Colonic mucosa (tissue), 4 donors: ENCODE measurements at regions not wholly inside any gene's neighbourhood (a gene's known extent, or its start where the extent isn't known, plus 50 kb on each side); places are given as distances from the start of the nearest gene placed in this dataset.

ENCODE experiments used
- DNase-seq: peaks from one replicate; pipeline ENCODE4 v3.0.0-alpha.2; 2020
- H3K27ac ChIP-seq: fragments of 200-600 bp; one replicate; pipeline ENCODE4 v1.8.0; 2021
- H3K27me3 ChIP-seq: fragments of 200-600 bp; one replicate; pipeline ENCODE4 v1.8.0; 2021
- H3K36me3 ChIP-seq: fragments of 200-600 bp; one replicate; pipeline ENCODE4 v1.8.0; 2021
- H3K4me1 ChIP-seq: fragments of 200-600 bp; one replicate; pipeline ENCODE4 v1.8.0; 2021; ENCODE audit warnings: mild to moderate bottlenecking
- H3K4me3 ChIP-seq: fragments of 200-600 bp; one replicate; pipeline ENCODE4 v1.8.0; 2021
- H3K9ac ChIP-seq, 2 donors: one replicate each; pipeline ENCODE4 v1.7.0; 2013; ENCODE audit warnings: control low read depth in 2 of 2, low read depth in 2 of 2, low read length in 2 of 2
- H3K9me3 ChIP-seq: fragments of 200-600 bp; one replicate; pipeline ENCODE4 v1.8.0; 2021
- CTCF ChIP-seq: fragments of 200-600 bp; IDR thresholded peaks from one replicate; pipeline ENCODE4 v1.8.0; 2022; ENCODE audit warnings: antibody characterized with exemption, mild to moderate bottlenecking
- intact Hi-C: fragments of 100-400 bp; cut with DNase I; formaldehyde crosslinking; loops from one replicate; pipeline ENCODE4 v1.14.1; 2022
- donor health status: healthy.
- donor health status: DM: no; HTN: no; CAD: no.
- donor health status: DM: no; HTN: no; CAD: no.

DNA sequence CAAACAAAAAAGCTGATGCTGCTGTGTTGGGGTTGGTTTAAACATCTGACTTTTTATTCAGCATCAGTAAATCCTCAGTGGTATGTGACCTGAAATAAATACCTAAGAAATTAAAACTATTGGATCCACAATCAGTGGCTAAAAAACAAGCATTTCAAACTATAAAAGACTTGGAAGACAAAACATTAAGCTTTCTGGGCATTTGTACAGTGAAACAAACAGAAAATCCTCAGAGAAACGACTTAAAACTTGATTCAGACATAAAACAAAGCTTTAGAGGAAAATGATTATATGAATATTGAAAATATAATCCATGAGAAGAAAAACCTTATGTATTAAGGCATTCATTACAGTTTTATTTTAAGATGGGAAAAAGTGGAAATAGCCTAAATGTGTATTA is 213.3 kb upstream of the INTU start:
- no peaks in the 10 kb centered on the region for H3K9me3 ChIP-seq

DNA sequence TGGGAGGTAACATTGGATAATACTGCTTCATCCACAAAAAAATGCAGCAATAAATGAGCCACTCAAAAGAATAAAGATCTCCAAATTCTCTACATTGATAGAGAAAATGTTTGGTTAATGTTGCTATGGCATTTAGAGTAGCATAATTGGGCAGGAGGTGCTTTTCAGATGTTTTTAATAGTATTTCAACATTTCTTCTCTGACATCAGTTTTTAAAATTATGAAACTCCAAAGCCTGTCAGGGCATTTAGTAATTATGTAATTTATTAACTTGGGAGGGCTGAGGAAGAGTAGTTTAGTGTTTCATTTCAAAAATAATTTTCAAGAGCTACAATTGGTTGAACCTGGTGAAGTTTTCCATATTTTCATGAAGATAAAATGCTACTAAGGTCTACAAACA is 211.3 kb upstream of the INTU start:
- H3K4me3 ChIP-seq = no peak overlapping the region
- no peaks in the 10 kb centered on the region for H3K9me3 ChIP-seq
- intact Hi-C loops = no loop called here
- H3K27me3 ChIP-seq = no peaks in the 10 kb centered on the region
- TF ChIP-seq CTCF = no peak
- DNase-seq = no peak
- no peaks in the 10 kb centered on the region for H3K4me1 ChIP-seq
- H3K36me3 ChIP-seq = no peaks in the 10 kb centered on the region
- no peak overlapping the region for H3K27ac ChIP-seq
- H3K9ac ChIP-seq = no peak overlapping the region

More for the DNA sequence above, 213.3 kb upstream of the INTU start:
- Histone ChIP-seq H3K27ac (no peak overlapping the region), H3K9ac (no peak overlapping the region), H3K4me1 (no peaks in the 10 kb centered on the region), H3K36me3 (no peaks in the 10 kb centered on the region), H3K27me3 (no peaks in the 10 kb centered on the region), H3K4me3 (no peak overlapping the region)
- intact Hi-C loops = no loop called here
- TF ChIP-seq CTCF = no peak
- DNase-seq = no peak

DNA sequence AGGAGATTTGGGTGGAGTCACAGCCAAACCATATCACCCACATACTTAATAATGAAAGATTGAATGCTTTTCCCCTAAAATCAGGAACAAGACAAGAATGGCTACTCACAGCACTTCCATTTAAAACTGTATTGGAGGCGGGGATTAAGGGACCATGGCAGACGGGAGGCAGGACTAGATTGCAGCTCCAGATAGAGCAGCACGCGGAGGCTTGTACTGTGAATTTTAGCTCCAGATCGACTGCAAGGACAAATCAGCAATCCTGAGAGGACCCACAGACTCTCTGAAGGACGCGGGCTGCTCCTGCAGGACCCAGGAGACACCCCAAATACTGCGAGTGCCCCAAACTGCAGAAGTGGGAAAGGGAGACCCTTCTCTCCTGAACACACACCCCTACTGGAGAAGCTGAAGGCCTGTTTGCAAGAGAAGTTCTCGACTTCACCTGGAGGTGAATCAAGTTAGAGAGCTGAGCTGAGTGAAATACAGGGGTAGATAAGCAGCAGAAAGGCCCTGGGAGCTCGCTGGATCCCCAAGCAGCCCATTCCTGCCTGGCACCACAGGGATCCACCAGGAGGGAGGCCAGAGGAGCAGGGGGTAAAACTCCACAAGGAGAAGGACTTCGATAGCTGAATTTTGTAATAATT is 207.4 kb upstream of the INTU start:
- H3K36me3 ChIP-seq = no peaks in the 10 kb centered on the region
- intact Hi-C loops = no loop called here
- H3K9ac ChIP-seq = no peak overlapping the region
- no peaks in the 10 kb centered on the region for H3K27me3 ChIP-seq
- H3K9me3 ChIP-seq = no peaks in the 10 kb centered on the region
- no peaks in the 10 kb centered on the region for H3K4me1 ChIP-seq
- TF ChIP-seq CTCF = no peak
- no peak overlapping the region for H3K4me3 ChIP-seq
- H3K27ac ChIP-seq = no peak overlapping the region
- no peak for DNase-seq

GRCh38 chr4:127425851-127426250 is 206.9 kb upstream of the INTU start:
- H3K9me3 ChIP-seq = no peaks in the 10 kb centered on the region
- H3K36me3 ChIP-seq = no peaks in the 10 kb centered on the region
- H3K27me3 ChIP-seq = no peaks in the 10 kb centered on the region
- TF ChIP-seq CTCF = no peak
- H3K27ac ChIP-seq = no peak overlapping the region
- no peak overlapping the region for H3K9ac ChIP-seq
- intact Hi-C loops = no loop called here
- no peaks in the 10 kb centered on the region for H3K4me1 ChIP-seq
- H3K4me3 ChIP-seq = no peak overlapping the region
- no peak for DNase-seq

DNA sequence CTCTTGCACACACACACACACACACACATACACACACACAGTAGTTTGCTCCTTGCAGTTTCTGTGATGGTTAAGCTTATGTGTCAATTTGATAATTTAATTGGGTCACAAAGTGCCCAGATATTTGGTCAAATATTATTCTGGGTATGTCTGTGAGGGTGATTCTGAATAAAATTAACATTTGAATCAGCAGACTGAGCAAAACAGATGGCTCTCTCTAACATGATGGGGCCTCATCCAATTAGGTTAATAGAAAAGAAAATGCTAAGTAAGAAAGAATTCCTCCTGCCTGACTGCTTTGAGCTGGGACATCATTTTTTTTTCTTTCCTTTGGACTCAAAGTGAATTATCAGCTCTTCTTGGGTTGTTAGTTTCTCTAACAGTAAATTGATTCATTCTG is 191.2 kb upstream of the INTU start:
- Histone ChIP-seq H3K4me3 (no peak overlapping the region), H3K36me3 (no peaks in the 10 kb centered on the region), H3K9me3 (no peaks in the 10 kb centered on the region), H3K27ac (no peak overlapping the region), H3K9ac (no peak overlapping the region), H3K4me1 (no peaks in the 10 kb centered on the region), H3K27me3 (no peaks in the 10 kb centered on the region)
- no peak for DNase-seq
- TF ChIP-seq CTCF = no peak
- intact Hi-C loops = no loop called here
